ENCODE measurements at regions not wholly inside any gene's neighbourhood (a gene's known extent, or its start where the extent isn't known, plus 50 kb on each side); places are given as distances from the start of the nearest gene placed in this dataset.

- Histone ChIP-seq H4K5ac (ENCODE audit: insufficient read length, low read depth, low read length) (no peak overlapping the region), H3K27me3 (ENCODE audit: insufficient read depth, low read length) (no peaks in the 10 kb centered on the region), H4K20me1 (ENCODE audit: control insufficient read depth, insufficient read depth, insufficient read length) (no peaks in the 10 kb centered on the region), H3K9me3 (ENCODE audit: control insufficient read depth, low read depth, low read length) (no peaks in the 10 kb centered on the region), H3K23ac (ENCODE audit: insufficient read length, low read depth, low read length) (no peak overlapping the region), H4K91ac (ENCODE audit: insufficient read length, low read depth, low read length) (no peak overlapping the region), H3K27ac (ENCODE audit: insufficient read length, low read depth, low read length) (no peak overlapping the region), H2AK5ac (ENCODE audit: insufficient read length, low read length) (no peak overlapping the region), H3K23me2 (ENCODE audit: insufficient read length, low read depth, low read length, poor library complexity, severe bottlenecking) (no peaks in the 10 kb centered on the region), H3K56ac (ENCODE audit: insufficient read length, low read depth, low read length) (no peak overlapping the region), H3K9ac (ENCODE audit: extremely low read depth, insufficient read length, low read length) (no peak overlapping the region), H2BK20ac (ENCODE audit: low read depth, low read length, poor library complexity, severe bottlenecking) (no peak overlapping the region), H2BK15ac (ENCODE audit: low read depth, low read length) (no peak overlapping the region), H3K18ac (ENCODE audit: insufficient read length, low read depth, low read length) (no peak overlapping the region), H2BK12ac (ENCODE audit: insufficient read length, low read depth, low read length) (no peak overlapping the region), H4K8ac (replicated peaks; ENCODE audit: insufficient read length, low read depth, low read length) (no peak overlapping the region), H2BK5ac (ENCODE audit: insufficient read length, low read length) (no peak overlapping the region), H3K4me1 (ENCODE audit: insufficient read depth, low read length) (peaks cover 2% of the 10 kb centered on the region; the same call in 1 of the 2 replicates), H3K4ac (ENCODE audit: low read depth, low read length) (no peak overlapping the region), H3K79me2 (ENCODE audit: insufficient read depth, low read length) (no peaks in the 10 kb centered on the region), H3K4me2 (ENCODE audit: insufficient read depth, insufficient read length, low read length) (no peak overlapping the region), H3T11ph (ENCODE audit: low read length) (no peak overlapping the region), H2AFZ (ENCODE audit: low read length) (no peak overlapping the region), H3K14ac (ENCODE audit: insufficient read depth, low read length) (no peak overlapping the region), H3K79me1 (ENCODE audit: insufficient read depth, low read depth, low read length, poor library complexity, severe bottlenecking) (no peaks in the 10 kb centered on the region), H2BK120ac (ENCODE audit: low read depth, low read length, poor library complexity, severe bottlenecking) (no peak overlapping the region)
- Mint-ChIP-seq H3K27me3 (ENCODE audit: low read depth) (peaks cover 3% of the 10 kb centered on the region; the same call in 1 of the 2 replicates), H3K4me3 (no peak overlapping the region), H3K27ac (no peak overlapping the region; a peak in 1 of 7 replicates), H3K4me1 (no peaks in the 10 kb centered on the region), H3K9me3 (no peaks in the 10 kb centered on the region), H3K36me3 (ENCODE audit: insufficient read depth in 1 of 3, low read depth in 3 of 3) (no peaks in the 10 kb centered on the region; a peak in 1 of 7 replicates)
- no peak for TF ChIP-seq CTCF (conservative IDR thresholded peaks at IDR 0.05)
- DNase-seq, result no peak
- no CpG with 5 or more reads among the region's 10 CpGs for WGBS (ENCODE audit: extremely low coverage, insufficient read length, low lambda C conversion rate)
Measured at GRCh38 chr10:29876008-29876555, 183.3 kb downstream of the JCAD start.
